OCI-LY7 (cell line): ENCODE measurements at regions not wholly inside any gene's neighbourhood (a gene's known extent, or its start where the extent isn't known, plus 50 kb on each side); places are given as distances from the start of the nearest gene placed in this dataset.

Experiments
- CTCF ChIP-seq: fragments of 200-600 bp; sonication (generic); conservative IDR thresholded peaks from 2 replicates; pipeline ENCODE4 v1.5.1; 2014; ENCODE audit warnings: mild to moderate bottlenecking, antibody characterized with exemption, low read length, moderate library complexity, mixed read lengths
- EZH2phosphoT487 ChIP-seq: fragments of 200-600 bp; sonication (generic); IDR thresholded peaks from 2 replicates; pipeline ENCODE4 v1.6.1; 2018; ENCODE audit warnings: low read depth, borderline replicate concordance, mild to moderate bottlenecking, mixed run types, antibody characterized with exemption, low read length, moderate library complexity, mixed read lengths

- TF ChIP-seq EZH2phosphoT487 (no peak), CTCF (no peak)
Measured at GRCh38 chr2:16760426-16760825, 94.8 kb upstream of the CYRIA start.
